ENCODE measurements at regions not wholly inside any gene's neighbourhood (a gene's known extent, or its start where the extent isn't known, plus 50 kb on each side); places are given as distances from the start of the nearest gene placed in this dataset.
"Not testable (repeated sequence)": the region's sequence is repeated elsewhere in the genome, so short reads cannot be mapped to it uniquely, and the experiment has no call there.

- Histone ChIP-seq H3K4me3 (no peak overlapping the region), H3K9me3 (no peaks in the 10 kb centered on the region), H3K27ac (no peak overlapping the region), H3K27me3 (no peaks in the 10 kb centered on the region), H3K36me3 (no peaks in the 10 kb centered on the region), H3K4me1 (no peaks in the 10 kb centered on the region)
- intact Hi-C loops (cut with DNase I; ENCODE audit: low total_unique reads): no loop called here
- no peak for DNase-seq
- TF ChIP-seq CTCF (IDR thresholded peaks at IDR 0.05) (no peak), POLR2AphosphoS5 (IDR thresholded peaks at IDR 0.05) (no peak), POLR2A (IDR thresholded peaks at IDR 0.05) (no peak), EP300 (IDR thresholded peaks at IDR 0.05) (no peak)
- WGBS, 5 donors: 21 to 38% (median 29%) methylated on average over 4 of the region's 4 CpGs
Observed at GRCh38 chr9:103319979-103320378, 324.8 kb downstream of the CYLC2 start.

- no peak for TF ChIP-seq CTCF (IDR thresholded peaks at IDR 0.05)
- no peak for TF ChIP-seq POLR2AphosphoS5 (IDR thresholded peaks at IDR 0.05)
- no peak for TF ChIP-seq POLR2A (IDR thresholded peaks at IDR 0.05)
- no peak for TF ChIP-seq EP300 (IDR thresholded peaks at IDR 0.05)
- Histone ChIP-seq H3K9me3 (peaks cover 0 to 7% (median 0%) of the 10 kb centered on the region in 4 donors), H3K36me3 (no peaks in the 10 kb centered on the region), H3K27ac (no peak overlapping the region), H3K4me1 (no peaks in the 10 kb centered on the region), H3K27me3 (no peaks in the 10 kb centered on the region), H3K4me3 (no peak overlapping the region)
- intact Hi-C loops (cut with DNase I; ENCODE audit: low total_unique reads): no loop called here
- DNase-seq: no peak
- 52 to 94% (median 90%) methylated on average over 1 of the region's 1 CpG for WGBS, 5 donors
Observed at GRCh38 chr9:103323699-103324098, 328.6 kb downstream of the CYLC2 start.

- Histone ChIP-seq H3K9me3 (no peaks in the 10 kb centered on the region), H3K36me3 (no peaks in the 10 kb centered on the region), H3K27me3 (no peaks in the 10 kb centered on the region), H3K4me3 (no peak overlapping the region), H3K4me1 (no peaks in the 10 kb centered on the region), H3K27ac (no peak overlapping the region)
- no peak for DNase-seq
- WGBS, 5 donors: 62 to 73% (median 67%) methylated on average over 3 of the region's 3 CpGs
- intact Hi-C loops (cut with DNase I; ENCODE audit: low total_unique reads): no loop called here
- no peak for TF ChIP-seq POLR2A (IDR thresholded peaks at IDR 0.05)
- no peak for TF ChIP-seq CTCF (IDR thresholded peaks at IDR 0.05)
- no peak for TF ChIP-seq EP300 (IDR thresholded peaks at IDR 0.05)
- no peak for TF ChIP-seq POLR2AphosphoS5 (IDR thresholded peaks at IDR 0.05)
Observed at GRCh38 chr9:103335461-103335860, 340.3 kb downstream of the CYLC2 start.

GRCh38 chr9:103355000-103355399 lies 359.9 kb downstream of the CYLC2 start:
- intact Hi-C loops (cut with DNase I; ENCODE audit: low total_unique reads): no loop called here
- no peak overlapping the region for H3K27ac ChIP-seq
- no peaks in the 10 kb centered on the region for H3K27me3 ChIP-seq
- H3K9me3 ChIP-seq: peaks cover 0 to 18% (median 10%) of the 10 kb centered on the region in 4 donors
- 64 to 93% (median 89%) methylated on average over 2 of the region's 2 CpGs for WGBS, 5 donors
- H3K36me3 ChIP-seq: no peaks in the 10 kb centered on the region
- H3K4me3 ChIP-seq: no peak overlapping the region
- no peaks in the 10 kb centered on the region for H3K4me1 ChIP-seq
- DNase-seq: no peak
- TF ChIP-seq POLR2A (IDR thresholded peaks at IDR 0.05) (no peak), EP300 (IDR thresholded peaks at IDR 0.05) (no peak), POLR2AphosphoS5 (IDR thresholded peaks at IDR 0.05) (no peak), CTCF (IDR thresholded peaks at IDR 0.05) (no peak)

- H3K9me3 ChIP-seq: peaks cover 0 to 18% (median 12%) of the 10 kb centered on the region in 4 donors
- H3K27me3 ChIP-seq; intact Hi-C loops (cut with DNase I; ENCODE audit: low total_unique reads); H3K4me1 ChIP-seq; H3K36me3 ChIP-seq; H3K4me3 ChIP-seq; DNase-seq; H3K27ac ChIP-seq: not testable (repeated sequence)
- 77 to 96% (median 83%) methylated on average over 2 to 3 of the region's 3 CpGs for WGBS, 5 donors
Observed at GRCh38 chr9:103357980-103358379, 362.8 kb downstream of the CYLC2 start.

Data from stomach (tissue), 8 donors.